ENCODE measurements at regions not wholly inside any gene's neighbourhood (a gene's known extent, or its start where the extent isn't known, plus 50 kb on each side); places are given as distances from the start of the nearest gene placed in this dataset.

- DNase-seq (ENCODE audit: low read depth in 2 of 3, low spot score in 1 of 3) = no peak
These were observed 57.4 kb upstream of the TMPRSS15 start for GRCh38 chr21:18460979-18461378.

- DNase-seq (ENCODE audit: low read depth in 2 of 3, low spot score in 1 of 3) = no peak
These were observed 58.2 kb upstream of the TMPRSS15 start for GRCh38 chr21:18461743-18462142.

GRCh38 chr21:18467715-18468114, 64.1 kb upstream of the TMPRSS15 start:
- DNase-seq (ENCODE audit: low read depth in 2 of 3, low spot score in 1 of 3) = no peak

- no peak for DNase-seq (ENCODE audit: low read depth in 2 of 3, low spot score in 1 of 3)
These were observed 65.2 kb upstream of the TMPRSS15 start for GRCh38 chr21:18468790-18469189.

DNA sequence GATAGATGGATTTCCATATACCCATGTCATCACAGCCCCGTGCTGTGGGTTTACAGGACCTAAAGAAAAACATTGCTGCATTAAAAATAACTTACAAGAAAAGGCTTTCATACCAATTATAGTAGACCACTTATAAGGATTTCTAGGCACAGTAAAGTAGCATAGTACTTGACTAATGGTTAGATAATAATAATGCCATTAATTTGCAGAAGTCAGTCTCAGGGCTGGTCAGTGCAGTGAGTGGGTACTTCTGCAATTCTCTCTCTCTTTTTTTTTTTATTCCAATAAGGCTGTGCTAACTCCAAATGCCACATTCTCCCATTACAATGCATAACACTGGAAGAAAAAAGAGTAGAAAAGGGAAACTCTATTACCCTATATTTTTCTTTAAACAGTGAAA, 73.1 kb upstream of the TMPRSS15 start:
- no peak for DNase-seq (ENCODE audit: low read depth in 2 of 3, low spot score in 1 of 3)

DNA sequence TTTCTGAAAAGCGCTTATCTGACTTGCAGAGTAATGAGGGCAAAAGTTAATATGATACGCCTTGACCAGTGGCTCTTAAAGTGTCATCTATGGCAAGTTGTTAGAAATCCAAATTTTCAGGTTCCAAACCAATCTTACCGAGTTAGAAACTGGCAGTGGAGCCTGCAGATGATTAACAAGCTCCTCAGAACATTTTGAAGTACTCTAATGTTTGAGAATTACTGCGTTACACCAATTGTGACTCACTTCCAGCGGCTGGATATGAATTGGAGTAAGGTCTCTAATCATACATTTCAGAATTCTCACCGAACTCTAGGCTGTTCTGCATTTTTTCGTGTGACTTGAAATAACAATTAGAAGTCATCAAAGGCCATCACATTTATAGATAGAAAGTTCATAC, 73.5 kb upstream of the TMPRSS15 start:
- no peak for DNase-seq (ENCODE audit: low read depth in 2 of 3, low spot score in 1 of 3)

DNA sequence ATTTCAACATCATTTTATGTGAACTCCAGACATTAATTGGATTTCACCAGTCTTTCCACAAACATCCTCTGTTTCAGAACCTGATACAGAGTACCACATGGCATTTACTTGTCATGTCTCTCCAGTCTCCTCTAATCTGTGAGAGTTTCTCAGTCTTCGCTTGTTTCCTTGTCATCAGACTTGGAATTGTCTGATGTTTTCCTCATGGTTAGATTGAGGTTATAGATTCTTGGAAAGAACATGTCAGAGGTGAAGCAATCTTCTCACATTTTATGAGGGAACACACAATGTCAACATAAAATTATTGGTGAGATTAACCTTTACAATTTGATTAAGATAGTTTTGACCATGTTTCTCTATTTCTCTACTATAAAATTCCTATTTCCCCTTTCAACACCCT, 74.9 kb upstream of the TMPRSS15 start:
- DNase-seq (ENCODE audit: low read depth in 2 of 3, low spot score in 1 of 3) = no peak

DNA sequence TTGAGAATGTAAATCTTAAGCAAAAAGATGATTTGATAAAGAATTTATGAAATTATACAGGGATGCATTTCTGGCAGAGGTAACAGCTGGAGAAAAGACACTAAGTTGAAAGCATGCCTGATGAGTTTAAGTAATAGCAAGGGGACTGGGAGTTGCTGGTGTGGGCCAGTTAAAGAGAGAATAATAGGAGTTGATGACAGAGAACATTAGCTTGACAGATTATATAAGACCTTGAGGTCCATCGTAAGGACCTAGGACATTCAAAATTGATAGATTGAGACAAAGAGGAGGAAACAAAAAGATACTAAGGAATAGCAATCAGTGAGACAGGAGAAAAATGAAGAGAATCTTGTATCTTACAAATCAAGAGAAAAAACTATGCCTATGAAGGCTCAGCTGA, 84.7 kb upstream of the TMPRSS15 start:
- no peak for DNase-seq (ENCODE audit: low read depth in 2 of 3, low spot score in 1 of 3)

DNA sequence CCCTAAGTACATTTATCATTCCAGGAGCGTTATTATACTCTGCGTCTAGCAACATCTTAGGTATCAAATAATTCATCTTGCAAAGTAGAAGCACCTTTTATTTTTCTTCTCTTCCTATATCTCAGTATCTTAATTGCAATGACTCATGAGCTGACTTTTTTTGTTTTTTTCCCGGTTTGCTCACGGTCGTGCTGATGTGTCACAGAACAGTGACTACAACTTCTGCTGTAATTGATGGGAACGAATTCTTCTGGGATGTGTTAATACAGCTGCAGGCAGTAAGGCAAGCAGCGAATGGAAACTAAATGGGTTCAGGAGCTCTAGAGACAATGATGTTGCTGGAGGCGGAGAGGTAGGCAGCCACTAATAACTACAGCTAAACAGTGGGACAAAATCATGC, 89.8 kb upstream of the TMPRSS15 start:
- no peak for DNase-seq (ENCODE audit: low read depth in 2 of 3, low spot score in 1 of 3)

DNA sequence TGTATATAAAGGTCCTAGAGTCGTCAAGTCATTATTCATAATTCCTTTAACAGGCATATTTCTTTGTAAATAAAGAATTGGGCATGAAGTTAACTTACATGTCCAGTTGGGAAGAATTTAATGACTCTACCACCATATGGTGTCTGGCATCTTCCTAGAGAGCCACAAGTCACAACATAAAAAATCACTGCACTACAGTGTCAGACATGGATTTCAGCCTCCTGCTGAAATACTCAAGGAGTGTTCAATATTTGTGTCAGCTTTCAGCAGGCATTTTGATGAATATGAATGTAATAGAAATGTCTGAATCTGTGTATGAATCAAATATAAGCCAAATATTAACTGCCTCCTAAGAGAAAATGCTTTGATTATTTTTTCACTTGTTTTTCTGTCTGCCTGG, 91.9 kb upstream of the TMPRSS15 start:
- DNase-seq (ENCODE audit: low read depth in 2 of 3, low spot score in 1 of 3) = no peak

DNA sequence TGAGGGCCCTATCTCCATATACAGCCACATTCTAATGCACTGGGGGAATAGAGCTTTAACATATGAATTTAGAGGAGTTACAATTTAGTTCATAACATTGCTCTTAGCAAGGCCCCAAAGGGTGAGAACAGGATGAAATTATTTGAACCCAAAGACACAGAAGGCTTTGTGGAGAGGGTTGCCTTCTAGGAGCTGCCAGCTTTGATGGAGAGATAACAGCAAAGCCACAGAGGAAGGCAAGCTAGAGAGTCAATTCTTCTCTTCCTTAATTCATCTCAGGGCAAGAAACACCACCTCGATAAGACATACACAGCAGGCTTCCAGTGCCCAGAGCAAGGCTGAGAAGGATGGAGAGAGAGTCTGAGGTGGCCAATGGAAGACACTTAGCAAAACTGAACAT, 94.8 kb upstream of the TMPRSS15 start:
- no peak for DNase-seq (ENCODE audit: low read depth in 2 of 3, low spot score in 1 of 3)

DNA sequence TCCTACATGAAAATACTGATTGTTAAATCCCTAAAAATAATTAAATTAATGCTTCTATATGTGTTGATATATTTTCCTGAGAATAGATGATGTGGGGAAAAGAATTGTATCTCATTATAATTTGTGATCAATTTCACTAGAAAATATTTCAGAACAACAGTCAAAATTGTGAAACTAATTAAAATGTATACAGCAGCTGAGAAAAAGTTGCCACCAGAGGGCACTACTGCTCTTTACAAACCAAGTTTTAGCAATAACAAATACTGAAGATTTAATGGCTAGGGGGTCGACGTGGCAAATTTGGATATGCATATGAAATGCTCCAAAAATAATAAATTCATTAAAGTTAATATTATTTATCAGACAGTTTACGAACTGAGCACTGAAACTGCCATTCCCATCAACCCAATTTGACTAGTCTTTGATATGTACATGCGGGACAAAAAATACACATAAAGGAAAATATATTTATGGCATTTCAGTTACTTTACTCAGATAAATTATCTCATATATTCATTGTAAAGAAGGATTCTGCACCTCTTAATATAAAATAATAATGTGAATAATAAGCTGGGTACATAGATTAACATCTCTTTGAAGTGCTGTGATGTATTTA, 96.3 kb upstream of the TMPRSS15 start:
- DNase-seq (ENCODE audit: low read depth in 2 of 3, low spot score in 1 of 3) = peak; percentile 5 to 34 (median 8)

DNA sequence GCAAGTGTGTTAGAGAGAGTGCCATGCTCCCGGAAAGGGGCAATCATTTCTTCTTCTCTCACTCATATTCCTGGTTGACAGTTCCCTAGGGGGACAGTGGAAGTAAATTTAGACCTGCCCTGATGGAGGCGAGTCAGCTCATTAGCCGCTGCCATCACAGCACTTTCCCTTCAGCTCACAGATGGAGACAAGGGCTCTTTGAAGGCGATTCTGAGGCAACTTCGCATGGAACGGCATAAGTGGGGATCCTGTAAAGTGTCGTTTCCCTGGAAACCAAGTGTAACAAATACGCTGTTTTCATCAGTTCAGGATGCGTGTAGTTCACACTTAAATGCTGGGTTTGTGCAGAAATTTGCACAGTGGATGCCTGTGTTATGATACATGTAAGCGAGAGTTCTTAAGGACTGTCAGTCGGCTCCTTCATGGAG, 114.5 kb upstream of the TMPRSS15 start:
- no peak for DNase-seq (ENCODE audit: low read depth in 2 of 3, low spot score in 1 of 3)

GRCh38 chr21:18521204-18521603, 117.6 kb upstream of the TMPRSS15 start:
- DNase-seq (ENCODE audit: low read depth in 2 of 3, low spot score in 1 of 3) = no peak

GRCh38 chr21:18522181-18522972, 118.8 kb upstream of the TMPRSS15 start:
- no peak for DNase-seq (ENCODE audit: low read depth in 2 of 3, low spot score in 1 of 3)

- DNase-seq (ENCODE audit: low read depth in 2 of 3, low spot score in 1 of 3) = no peak
These were observed 120.7 kb upstream of the TMPRSS15 start for GRCh38 chr21:18524097-18524880.

DNA sequence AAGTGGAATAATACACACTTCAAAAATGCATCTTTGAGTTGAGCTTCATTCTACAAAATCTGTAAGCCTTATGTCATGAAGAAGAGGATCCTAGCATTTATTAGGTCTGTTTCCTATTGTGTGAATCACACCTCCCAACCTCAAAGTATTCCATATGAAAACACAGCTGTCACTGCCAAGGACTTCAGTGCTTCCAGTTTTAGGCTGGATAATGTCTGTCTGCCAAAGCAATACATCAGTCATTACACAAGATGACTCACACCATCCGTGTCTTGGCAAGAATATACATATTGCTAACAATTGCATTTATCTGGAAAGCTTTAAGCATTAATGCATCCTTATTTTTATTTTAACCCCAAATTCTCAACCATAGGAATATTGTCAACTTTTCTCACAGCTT, 125.7 kb upstream of the TMPRSS15 start:
- DNase-seq (ENCODE audit: low read depth in 2 of 3, low spot score in 1 of 3) = no peak

GRCh38 chr21:18542081-18542480, 138.5 kb upstream of the TMPRSS15 start:
- no peak for DNase-seq (ENCODE audit: low read depth in 2 of 3, low spot score in 1 of 3)

DNA sequence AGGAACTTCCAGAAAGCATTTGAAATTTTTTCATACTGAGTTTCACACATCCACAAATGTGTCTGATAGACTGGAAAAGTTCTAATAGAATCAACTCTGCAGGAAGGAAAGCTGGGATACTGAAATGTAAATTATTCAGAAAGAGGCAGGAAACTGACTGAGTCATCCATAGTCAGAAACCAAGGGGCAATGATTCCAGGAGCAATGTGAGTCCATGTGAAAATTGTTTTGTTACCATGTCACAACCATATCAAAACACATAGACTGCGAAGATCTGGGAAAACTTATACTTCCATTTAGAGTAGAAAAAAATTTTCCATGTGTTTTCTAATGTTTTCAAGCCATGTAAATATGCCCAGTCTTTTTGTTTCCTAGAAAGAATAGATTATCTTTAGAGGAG, 142.3 kb upstream of the TMPRSS15 start:
- DNase-seq (ENCODE audit: low read depth in 2 of 3, low spot score in 1 of 3) = no peak

GRCh38 chr21:18547347-18547746, 143.8 kb upstream of the TMPRSS15 start:
- no peak for DNase-seq (ENCODE audit: low read depth in 2 of 3, low spot score in 1 of 3)

DNA sequence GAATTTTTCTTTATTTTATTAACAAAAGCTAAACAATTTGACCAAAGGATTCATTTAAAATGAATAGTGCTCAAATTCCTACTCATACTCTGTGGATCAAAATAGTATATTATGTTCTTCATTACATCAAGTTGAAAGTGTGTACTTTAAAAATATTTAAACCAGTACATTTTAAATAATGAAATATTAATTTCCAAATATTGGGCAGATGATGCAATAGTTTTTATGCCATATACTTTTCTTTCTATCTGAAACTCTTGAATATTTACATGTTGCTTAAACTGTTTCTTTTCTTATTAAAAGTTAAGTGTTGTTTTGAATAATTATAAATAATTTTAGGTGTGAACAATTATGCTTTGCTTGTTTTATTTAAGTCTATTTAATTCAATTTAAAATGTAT, 144.7 kb upstream of the TMPRSS15 start:
- no peak for DNase-seq (ENCODE audit: low read depth in 2 of 3, low spot score in 1 of 3)
